ENCODE measurements at regions not wholly inside any gene's neighbourhood (a gene's known extent, or its start where the extent isn't known, plus 50 kb on each side); places are given as distances from the start of the nearest gene placed in this dataset.

DNA sequence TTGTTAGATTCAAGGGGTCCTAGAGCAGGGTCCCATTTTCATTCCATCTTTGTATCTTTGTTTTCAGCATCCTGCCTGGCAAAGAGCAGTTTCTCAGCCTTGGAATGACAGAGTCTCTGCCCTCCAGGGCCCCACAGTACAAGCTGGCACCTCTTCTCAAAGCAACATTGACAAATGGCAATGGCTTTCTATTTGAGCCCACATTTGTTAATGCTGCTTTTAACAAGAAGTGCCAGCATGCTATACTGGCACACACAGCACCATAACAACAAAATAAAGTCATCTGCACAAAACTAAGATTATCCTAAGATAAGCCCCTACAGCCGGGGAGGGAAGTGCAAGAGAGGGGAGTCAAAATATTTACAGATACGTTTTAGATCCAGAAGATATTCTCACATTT, 309.7 kb upstream of the C11orf87 start:
- TF ChIP-seq POLR2A (IDR thresholded peaks at IDR 0.05) (no peak), POLR2AphosphoS5 (IDR thresholded peaks at IDR 0.05) (no peak), EP300 (IDR thresholded peaks at IDR 0.05; ENCODE audit: low read depth) (no peak)
- TF ChIP-seq, protein P1, sequence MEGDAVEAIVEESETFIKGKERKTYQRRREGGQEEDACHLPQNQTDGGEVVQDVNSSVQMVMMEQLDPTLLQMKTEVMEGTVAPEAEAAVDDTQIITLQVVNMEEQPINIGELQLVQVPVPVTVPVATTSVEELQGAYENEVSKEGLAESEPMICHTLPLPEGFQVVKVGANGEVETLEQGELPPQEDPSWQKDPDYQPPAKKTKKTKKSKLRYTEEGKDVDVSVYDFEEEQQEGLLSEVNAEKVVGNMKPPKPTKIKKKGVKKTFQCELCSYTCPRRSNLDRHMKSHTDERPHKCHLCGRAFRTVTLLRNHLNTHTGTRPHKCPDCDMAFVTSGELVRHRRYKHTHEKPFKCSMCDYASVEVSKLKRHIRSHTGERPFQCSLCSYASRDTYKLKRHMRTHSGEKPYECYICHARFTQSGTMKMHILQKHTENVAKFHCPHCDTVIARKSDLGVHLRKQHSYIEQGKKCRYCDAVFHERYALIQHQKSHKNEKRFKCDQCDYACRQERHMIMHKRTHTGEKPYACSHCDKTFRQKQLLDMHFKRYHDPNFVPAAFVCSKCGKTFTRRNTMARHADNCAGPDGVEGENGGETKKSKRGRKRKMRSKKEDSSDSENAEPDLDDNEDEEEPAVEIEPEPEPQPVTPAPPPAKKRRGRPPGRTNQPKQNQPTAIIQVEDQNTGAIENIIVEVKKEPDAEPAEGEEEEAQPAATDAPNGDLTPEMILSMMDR (IDR thresholded peaks at IDR 0.05): no peak

All from transverse colon (tissue), 4 donors.